ENCODE measurements at regions not wholly inside any gene's neighbourhood (a gene's known extent, or its start where the extent isn't known, plus 50 kb on each side); places are given as distances from the start of the nearest gene placed in this dataset.

DNA sequence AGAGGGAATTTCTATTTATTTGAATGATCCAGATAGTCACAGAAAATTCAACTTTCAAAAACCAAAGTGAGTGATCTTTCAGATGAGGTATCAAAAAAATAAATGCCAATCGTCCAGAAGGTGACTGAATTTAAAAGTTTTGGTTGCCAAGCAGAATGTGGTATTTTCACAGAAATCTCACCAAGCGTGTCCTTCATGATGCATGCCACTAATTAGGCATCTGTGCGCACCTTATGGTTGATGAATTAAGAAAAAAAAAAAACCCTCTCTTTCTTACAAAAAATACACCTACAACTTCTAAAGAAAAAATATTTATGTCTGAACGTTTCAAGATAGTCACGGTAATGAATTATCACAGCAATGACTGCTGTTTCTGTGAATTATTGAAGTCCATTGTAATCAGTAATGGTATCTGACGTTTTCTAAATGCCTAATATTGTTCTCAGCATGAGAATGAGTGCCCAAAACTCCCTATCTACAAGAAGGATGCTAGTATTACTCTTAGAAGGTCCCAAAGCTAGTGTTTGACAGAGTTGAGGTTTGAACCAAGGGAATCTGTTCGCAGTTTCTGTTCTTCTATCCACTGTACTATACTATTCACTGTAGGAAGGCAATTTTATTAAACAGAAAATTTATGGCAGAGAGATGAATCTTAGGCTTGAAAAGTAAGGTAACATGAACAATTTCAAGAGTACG is 219.6 kb upstream of the NETO1 start:
- no peaks in the 10 kb centered on the region for H4K20me1 ChIP-seq (ENCODE audit: insufficient read depth, low read length, poor library complexity, severe bottlenecking)
- no peaks in the 10 kb centered on the region for H3F3A ChIP-seq (ENCODE audit: low read depth)
- no peak overlapping the region for H3K9ac ChIP-seq (ENCODE audit: low read depth, low read length, poor library complexity, severe bottlenecking)
- no peaks in the 10 kb centered on the region for H3K4me1 ChIP-seq (ENCODE audit: insufficient read depth, low read length, poor library complexity, severe bottlenecking)
- no peak overlapping the region for H3K4me3 ChIP-seq (ENCODE audit: low read length, poor library complexity, severe bottlenecking)
- H3K4me2 ChIP-seq (ENCODE audit: low read depth, low read length, poor library complexity, severe bottlenecking) = no peak overlapping the region
- TF ChIP-seq, protein P1, sequence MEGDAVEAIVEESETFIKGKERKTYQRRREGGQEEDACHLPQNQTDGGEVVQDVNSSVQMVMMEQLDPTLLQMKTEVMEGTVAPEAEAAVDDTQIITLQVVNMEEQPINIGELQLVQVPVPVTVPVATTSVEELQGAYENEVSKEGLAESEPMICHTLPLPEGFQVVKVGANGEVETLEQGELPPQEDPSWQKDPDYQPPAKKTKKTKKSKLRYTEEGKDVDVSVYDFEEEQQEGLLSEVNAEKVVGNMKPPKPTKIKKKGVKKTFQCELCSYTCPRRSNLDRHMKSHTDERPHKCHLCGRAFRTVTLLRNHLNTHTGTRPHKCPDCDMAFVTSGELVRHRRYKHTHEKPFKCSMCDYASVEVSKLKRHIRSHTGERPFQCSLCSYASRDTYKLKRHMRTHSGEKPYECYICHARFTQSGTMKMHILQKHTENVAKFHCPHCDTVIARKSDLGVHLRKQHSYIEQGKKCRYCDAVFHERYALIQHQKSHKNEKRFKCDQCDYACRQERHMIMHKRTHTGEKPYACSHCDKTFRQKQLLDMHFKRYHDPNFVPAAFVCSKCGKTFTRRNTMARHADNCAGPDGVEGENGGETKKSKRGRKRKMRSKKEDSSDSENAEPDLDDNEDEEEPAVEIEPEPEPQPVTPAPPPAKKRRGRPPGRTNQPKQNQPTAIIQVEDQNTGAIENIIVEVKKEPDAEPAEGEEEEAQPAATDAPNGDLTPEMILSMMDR (conservative IDR thresholded peaks at IDR 0.05; ENCODE audit: low read length) = no peak
- no peak for TF ChIP-seq EZH2phosphoT487 (IDR thresholded peaks at IDR 0.05; ENCODE audit: borderline replicate concordance)
- no peaks in the 10 kb centered on the region for H3K36me3 ChIP-seq (ENCODE audit: insufficient read depth, low read length)
- H3K9me2 ChIP-seq (replicated peaks; ENCODE audit: low read depth, low read length) = no peaks in the 10 kb centered on the region
- H3K27me3 ChIP-seq (ENCODE audit: insufficient read depth, low read length, poor library complexity, severe bottlenecking) = no peaks in the 10 kb centered on the region
- H3K9me3 ChIP-seq (ENCODE audit: insufficient read depth, low read depth, low read length) = no peaks in the 10 kb centered on the region; the same call in 1 of the 2 replicates
- H2AFZ ChIP-seq (ENCODE audit: low read length) = no peak overlapping the region
- no peaks in the 10 kb centered on the region for H3K79me2 ChIP-seq (ENCODE audit: insufficient read depth, low read length)

DNA sequence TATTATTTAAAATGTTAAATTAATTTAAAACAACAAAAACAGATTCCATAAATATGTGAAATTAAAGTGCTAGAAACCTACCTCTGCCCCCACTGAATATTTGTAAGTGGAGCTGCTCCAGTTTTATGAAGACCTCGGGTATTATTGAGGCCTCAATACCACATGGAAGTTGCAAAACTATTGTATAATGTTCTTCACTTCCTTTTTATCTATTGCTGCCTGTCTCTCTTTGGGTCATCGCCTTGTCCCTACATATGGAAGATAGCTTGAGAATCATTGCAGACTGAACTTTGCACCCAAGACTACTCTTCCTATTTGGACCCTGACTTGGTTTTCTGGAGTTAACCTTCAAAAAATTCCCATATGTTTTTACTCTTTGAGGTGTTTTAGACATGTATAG is 212.1 kb upstream of the NETO1 start:
- Histone ChIP-seq H3K9me2 (replicated peaks; ENCODE audit: low read depth, low read length) (no peaks in the 10 kb centered on the region), H4K20me1 (ENCODE audit: insufficient read depth, low read length, poor library complexity, severe bottlenecking) (no peaks in the 10 kb centered on the region), H3K79me2 (ENCODE audit: insufficient read depth, low read length) (no peaks in the 10 kb centered on the region), H3K9ac (ENCODE audit: low read depth, low read length, poor library complexity, severe bottlenecking) (no peak overlapping the region), H3K27me3 (ENCODE audit: insufficient read depth, low read length, poor library complexity, severe bottlenecking) (no peaks in the 10 kb centered on the region), H2AFZ (ENCODE audit: low read length) (no peak overlapping the region), H3K4me1 (ENCODE audit: insufficient read depth, low read length, poor library complexity, severe bottlenecking) (no peaks in the 10 kb centered on the region), H3K4me2 (ENCODE audit: low read depth, low read length, poor library complexity, severe bottlenecking) (no peak overlapping the region), H3K9me3 (ENCODE audit: insufficient read depth, low read depth, low read length) (no peaks in the 10 kb centered on the region), H3K36me3 (ENCODE audit: insufficient read depth, low read length) (no peaks in the 10 kb centered on the region), H3F3A (ENCODE audit: low read depth) (no peaks in the 10 kb centered on the region), H3K4me3 (ENCODE audit: low read length, poor library complexity, severe bottlenecking) (no peak overlapping the region)
- no peak for TF ChIP-seq EZH2phosphoT487 (IDR thresholded peaks at IDR 0.05; ENCODE audit: borderline replicate concordance)
- TF ChIP-seq, protein P1 (conservative IDR thresholded peaks at IDR 0.05; ENCODE audit: low read length) = no peak

DNA sequence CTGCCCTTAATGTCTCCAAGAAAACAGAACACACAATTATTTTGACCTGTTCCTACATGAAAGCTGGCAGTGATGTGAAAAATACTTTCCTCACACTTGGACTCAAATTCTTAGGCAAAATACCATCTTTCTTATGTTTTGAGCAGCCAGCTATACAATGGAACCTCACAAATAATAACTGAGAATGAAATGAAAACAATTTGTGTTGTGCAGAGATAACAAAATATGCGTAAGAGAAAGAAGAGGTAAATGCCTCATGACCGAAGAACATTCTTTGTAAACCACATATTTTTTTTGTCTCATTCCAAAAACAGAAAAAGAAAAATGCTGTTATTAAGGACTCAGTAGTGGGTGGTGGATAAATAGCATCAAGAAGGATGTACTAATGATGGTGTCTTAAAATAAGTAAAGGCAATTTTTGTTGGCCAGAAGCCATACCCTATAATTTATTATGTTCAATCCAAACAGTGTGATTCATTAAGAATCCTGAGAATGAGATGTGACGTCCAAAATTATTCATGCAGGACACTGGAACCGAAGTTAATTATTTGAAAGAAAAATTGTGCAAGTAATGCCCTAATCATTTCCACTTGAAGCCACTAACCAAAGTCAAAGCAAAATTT is 193.0 kb upstream of the NETO1 start:
- no peak overlapping the region for H2AFZ ChIP-seq (ENCODE audit: low read length)
- H3K79me2 ChIP-seq (ENCODE audit: insufficient read depth, low read length) = no peaks in the 10 kb centered on the region
- H3K9me3 ChIP-seq (ENCODE audit: insufficient read depth, low read depth, low read length) = no peaks in the 10 kb centered on the region
- no peaks in the 10 kb centered on the region for H3F3A ChIP-seq (ENCODE audit: low read depth)
- H3K4me1 ChIP-seq (ENCODE audit: insufficient read depth, low read length, poor library complexity, severe bottlenecking) = no peaks in the 10 kb centered on the region
- no peak overlapping the region for H3K9ac ChIP-seq (ENCODE audit: low read depth, low read length, poor library complexity, severe bottlenecking)
- H3K27me3 ChIP-seq (ENCODE audit: insufficient read depth, low read length, poor library complexity, severe bottlenecking) = no peaks in the 10 kb centered on the region
- H3K4me2 ChIP-seq (ENCODE audit: low read depth, low read length, poor library complexity, severe bottlenecking) = no peak overlapping the region
- 0 out of 2 replicates have a peak, but pooled peaks cover 3% of the 10 kb centered on the region for H3K9me2 ChIP-seq (replicated peaks; ENCODE audit: low read depth, low read length)
- TF ChIP-seq, protein P1 (conservative IDR thresholded peaks at IDR 0.05; ENCODE audit: low read length) = no peak
- TF ChIP-seq EZH2phosphoT487 (IDR thresholded peaks at IDR 0.05; ENCODE audit: borderline replicate concordance) = no peak
- no peaks in the 10 kb centered on the region for H3K36me3 ChIP-seq (ENCODE audit: insufficient read depth, low read length)
- H4K20me1 ChIP-seq (ENCODE audit: insufficient read depth, low read length, poor library complexity, severe bottlenecking) = no peaks in the 10 kb centered on the region
- no peak overlapping the region for H3K4me3 ChIP-seq (ENCODE audit: low read length, poor library complexity, severe bottlenecking)

All from Loucy (cell line).